H1 (cell line): ENCODE measurements at regions not wholly inside any gene's neighbourhood (a gene's known extent, or its start where the extent isn't known, plus 50 kb on each side); places are given as distances from the start of the nearest gene placed in this dataset.

Experiments used
- CTCF ChIA-PET: fragments of 300-600 bp; sonication (Branson Sonifier 250); formaldehyde crosslinking; loops from one replicate; lab custom pipeline; 2021; ENCODE audit not compliant: partially characterized antibody; lab: Charles Lee
- POLR2A ChIA-PET: fragments of 300-600 bp; sonication (Branson Sonifier 250); formaldehyde crosslinking; loops from one replicate; lab custom pipeline; 2021; ENCODE audit warnings: inconsistent platforms; ENCODE audit not compliant: partially characterized antibody; lab: Charles Lee
- DNase-seq, 2 experiments: peaks; one replicate each; pipeline versions ENCODE4 v3.0.0 to v3.0.0-alpha.2; 2010 to 2022; ENCODE audit warnings: low spot score in 2 of 2, low read depth in 1 of 2, mixed read lengths in 1 of 2
- FAIRE-seq: peaks from 2 replicates; lab custom pipeline; 2011; peaks lifted over from hg19 to GRCh38; lab: Jason Lieb, UNC
- H2AFZ ChIP-seq: 2 replicates; pipeline ENCODE4 v1.8.1; 2012; ENCODE audit warnings: low read length, inconsistent platforms
- H2AK5ac ChIP-seq: 2 replicates; pipeline ENCODE4 v1.6.1; 2013; ENCODE audit warnings: low read depth, low read length
- H2BK120ac ChIP-seq: replicated peaks from 2 replicates; pipeline ENCODE3; 2013; ENCODE audit warnings: low read depth, low read length, inconsistent platforms
- H2BK12ac ChIP-seq: 2 replicates; pipeline ENCODE4 v1.6.1; 2013; ENCODE audit warnings: low read depth, low read length
- H2BK15ac ChIP-seq: 2 replicates; pipeline ENCODE4 v1.6.1; 2013; ENCODE audit warnings: low read length
- H2BK20ac ChIP-seq: 2 replicates; pipeline ENCODE4 v1.6.1; 2013; ENCODE audit warnings: low read length
- H2BK5ac ChIP-seq: 2 replicates; pipeline ENCODE4 v1.6.1; 2013; ENCODE audit warnings: low read depth, low read length
- H3K14ac ChIP-seq: 2 replicates; pipeline ENCODE4 v1.6.1; 2013; ENCODE audit warnings: inconsistent platforms; ENCODE audit not compliant: insufficient read length
- H3K18ac ChIP-seq: 2 replicates; pipeline ENCODE4 v1.6.1; 2013; ENCODE audit warnings: low read length; ENCODE audit errors: extremely low read depth
- H3K23ac ChIP-seq: 2 replicates; pipeline ENCODE4 v1.6.1; 2013; ENCODE audit warnings: inconsistent platforms; ENCODE audit not compliant: insufficient read length
- H3K23me2 ChIP-seq: 2 replicates; pipeline ENCODE4 v1.6.1; 2013; ENCODE audit warnings: low read depth, low read length
- H3K27ac ChIP-seq: 2 replicates; pipeline ENCODE4 v1.6.1; 2011; ENCODE audit warnings: low read depth, low read length, inconsistent platforms
- H3K27me3 ChIP-seq, 4 experiments: replicated peaks in 1 of 4; 1 replicate in 1 of 4; 2 replicates in 3 of 4; pipeline versions ENCODE4 v1.6.1 to v1.8.1; 2011 to 2013; ENCODE audit warnings: low read length in 3 of 4, mild to moderate bottlenecking in 3 of 4, inconsistent platforms in 2 of 4, mixed read lengths in 2 of 4, moderate library complexity in 1 of 4; ENCODE audit not compliant: control insufficient read depth in 3 of 4, insufficient read depth in 3 of 4; ENCODE audit errors: extremely low read depth in 1 of 4
- H3K36me3 ChIP-seq, 4 experiments: 2 replicates each; pipeline versions ENCODE4 v1.6.1 to v1.8.1; 2011 to 2013; ENCODE audit warnings: mild to moderate bottlenecking in 4 of 4, low read length in 3 of 4, moderate library complexity in 2 of 4, control low read depth in 1 of 4, inconsistent platforms in 1 of 4; ENCODE audit not compliant: insufficient read depth in 4 of 4, control insufficient read depth in 2 of 4
- H3K4ac ChIP-seq: replicated peaks from 2 replicates; pipeline ENCODE3; 2013; ENCODE audit warnings: low read length, low read depth, mixed read lengths, inconsistent platforms; ENCODE audit not compliant: insufficient read length
- H3K4me1 ChIP-seq, 4 experiments: replicated peaks in 1 of 4; 1 replicate in 1 of 4; 2 replicates in 3 of 4; pipeline versions ENCODE4 v1.6.1 to v1.8.1; 2011 to 2013; ENCODE audit warnings: low read length in 3 of 4, inconsistent platforms in 2 of 4, mixed read lengths in 1 of 4; ENCODE audit not compliant: insufficient read depth in 4 of 4, control insufficient read depth in 3 of 4
- H3K4me2 ChIP-seq, 2 experiments: 2 replicates each; pipeline versions ENCODE4 v1.6.1 to v1.8.1; 2011 to 2013; ENCODE audit warnings: low read depth in 2 of 2, low read length in 2 of 2, control low read depth in 1 of 2, inconsistent platforms in 1 of 2, mild to moderate bottlenecking in 1 of 2; ENCODE audit not compliant: insufficient read depth in 1 of 2
- H3K4me3 ChIP-seq, 4 experiments: fragments of 200-600, 300-600 bp in 1 of 4; sonication (generic), shearing (Covaris generic), sonication (Bioruptor Twin) in 1 of 4; 2 replicates each; pipeline versions ENCODE4 v1.5.1 to v1.8.1; 2011 to 2016; ENCODE audit warnings: low read length in 4 of 4, low read depth in 3 of 4, control low read depth in 2 of 4, inconsistent platforms in 2 of 4, mild to moderate bottlenecking in 2 of 4, mixed read lengths in 1 of 4, moderate library complexity in 1 of 4; ENCODE audit not compliant: insufficient read depth in 2 of 4; ENCODE audit errors: extremely low read depth in 1 of 4
- H3K56ac ChIP-seq: replicated peaks from 2 replicates; pipeline ENCODE3; 2013; ENCODE audit warnings: low read depth, mild to moderate bottlenecking, mixed read lengths, low read length, inconsistent platforms; ENCODE audit not compliant: insufficient read length
- H3K79me1 ChIP-seq: 2 replicates; pipeline ENCODE4 v1.6.1; 2013; ENCODE audit warnings: low read depth, low read length, control low read depth
- H3K79me2 ChIP-seq, 2 experiments: 2 replicates each; pipeline versions ENCODE4 v1.6.1 to v1.8.1; 2012 to 2013; ENCODE audit warnings: low read length in 2 of 2, mild to moderate bottlenecking in 2 of 2, inconsistent platforms in 1 of 2; ENCODE audit not compliant: insufficient read depth in 2 of 2, control insufficient read depth in 1 of 2
- H3K9ac ChIP-seq, 4 experiments: replicated peaks in 1 of 4; 1 replicate in 1 of 4; 2 replicates in 3 of 4; pipeline versions ENCODE4 v1.6.1 to v1.8.1; 2011 to 2013; ENCODE audit warnings: low read depth in 3 of 4, low read length in 3 of 4, control low read depth in 2 of 4, mild to moderate bottlenecking in 2 of 4, moderate library complexity in 2 of 4, inconsistent platforms in 1 of 4; ENCODE audit errors: extremely low read depth in 1 of 4
- H3K9me3 ChIP-seq, 2 experiments: 2 replicates each; pipeline versions ENCODE4 v1.6.1 to v1.8.1; 2012 to 2013; ENCODE audit warnings: mild to moderate bottlenecking in 2 of 2, moderate library complexity in 2 of 2, control low read depth in 1 of 2, inconsistent platforms in 1 of 2, low read depth in 1 of 2, low read length in 1 of 2, mixed read lengths in 1 of 2; ENCODE audit not compliant: insufficient read depth in 2 of 2
- H4K20me1 ChIP-seq, 2 experiments: replicated peaks in 1 of 2; 2 replicates each; pipeline versions ENCODE3 to v1.8.1; 2011 to 2013; ENCODE audit warnings: inconsistent platforms in 2 of 2, low read length in 2 of 2, mild to moderate bottlenecking in 1 of 2; ENCODE audit not compliant: insufficient read depth in 2 of 2, control insufficient read depth in 1 of 2
- H4K5ac ChIP-seq: 2 replicates; pipeline ENCODE4 v1.6.1; 2013; ENCODE audit warnings: low read length, low read depth, mixed read lengths, inconsistent platforms; ENCODE audit not compliant: insufficient read length
- H4K8ac ChIP-seq: 2 replicates; pipeline ENCODE4 v1.8.0; 2013; ENCODE audit warnings: mild to moderate bottlenecking, moderate library complexity, low read length, inconsistent platforms; ENCODE audit not compliant: insufficient read depth; ENCODE audit errors: extremely low read depth
- H4K91ac ChIP-seq: replicated peaks from 2 replicates; pipeline ENCODE3; 2013; ENCODE audit warnings: low read length, mixed read lengths, inconsistent platforms; ENCODE audit not compliant: insufficient read length
- BRCA1 ChIP-seq: IDR thresholded peaks from 2 replicates; pipeline ENCODE4 v1.6.1; 2012; ENCODE audit warnings: low read depth, low read length, improper control_type of control experiment
- CBX5 ChIP-seq: fragments of 300-800, 300-1000 bp; sonication (generic); IDR thresholded peaks from 2 replicates; pipeline ENCODE4 v1.7.1; 2016; ENCODE audit warnings: antibody characterized with exemption, low read length, low read depth
- CEBPB ChIP-seq: IDR thresholded peaks from 2 replicates; pipeline ENCODE4 v1.6.1; 2012; ENCODE audit warnings: low read depth, low read length
- CHD2 ChIP-seq: IDR thresholded peaks from 2 replicates; pipeline ENCODE4 v1.6.1; 2012; ENCODE audit warnings: low read length, improper control_type of control experiment
- EP300 ChIP-seq, 2 experiments: IDR thresholded peaks; 1 replicate in 1 of 2; 2 replicates in 1 of 2; pipeline ENCODE4 v1.6.1; 2011 to 2012; ENCODE audit warnings: low read depth in 2 of 2, low read length in 2 of 2, mild to moderate bottlenecking in 2 of 2, borderline replicate concordance in 1 of 2, inconsistent platforms in 1 of 2, moderate library complexity in 1 of 2
- JUND ChIP-seq: IDR thresholded peaks from 2 replicates; pipeline ENCODE4 v1.6.1; 2011; ENCODE audit warnings: mild to moderate bottlenecking, improper control_type of control experiment, low read length
- KDM1A ChIP-seq: fragments of 200-600, 300-600 bp; sonication (generic); IDR thresholded peaks from 2 replicates; pipeline ENCODE4 v1.7.1; 2016; ENCODE audit warnings: mild to moderate bottlenecking, low read length, borderline replicate concordance
- RAD21 ChIP-seq, 2 experiments: IDR thresholded peaks in 1 of 2; conservative IDR thresholded peaks in 1 of 2; 2 replicates each; pipeline ENCODE4 v1.6.1; 2011; ENCODE audit warnings: low read depth in 2 of 2, low read length in 2 of 2, improper control_type of control experiment in 1 of 2, inconsistent platforms in 1 of 2, mild to moderate bottlenecking in 1 of 2, moderate library complexity in 1 of 2
- SP4 ChIP-seq: IDR thresholded peaks from 2 replicates; pipeline ENCODE4 v1.6.1; 2012; ENCODE audit warnings: low read length, inconsistent platforms
- YY1 ChIP-seq: IDR thresholded peaks from 2 replicates; pipeline ENCODE4 v1.6.1; 2011; ENCODE audit warnings: low read depth, mild to moderate bottlenecking, low read length
- TF ChIP-seq, protein P1 (sequence below), 3 experiments: IDR thresholded peaks; 1 replicate in 2 of 3; 2 replicates in 1 of 3; pipeline versions ENCODE4 v1.5.1 to v1.6.1; 2011; ENCODE audit warnings: low read length in 3 of 3, mild to moderate bottlenecking in 3 of 3, inconsistent platforms in 2 of 3, low read depth in 1 of 3, moderate library complexity in 1 of 3; ENCODE audit not compliant: insufficient read depth in 1 of 3; ENCODE audit errors: control extremely low read depth in 1 of 3
- TF ChIP-seq, protein P2 (sequence below): IDR thresholded peaks from 2 replicates; pipeline ENCODE4 v1.6.1; 2012; ENCODE audit warnings: inconsistent platforms

DNA sequence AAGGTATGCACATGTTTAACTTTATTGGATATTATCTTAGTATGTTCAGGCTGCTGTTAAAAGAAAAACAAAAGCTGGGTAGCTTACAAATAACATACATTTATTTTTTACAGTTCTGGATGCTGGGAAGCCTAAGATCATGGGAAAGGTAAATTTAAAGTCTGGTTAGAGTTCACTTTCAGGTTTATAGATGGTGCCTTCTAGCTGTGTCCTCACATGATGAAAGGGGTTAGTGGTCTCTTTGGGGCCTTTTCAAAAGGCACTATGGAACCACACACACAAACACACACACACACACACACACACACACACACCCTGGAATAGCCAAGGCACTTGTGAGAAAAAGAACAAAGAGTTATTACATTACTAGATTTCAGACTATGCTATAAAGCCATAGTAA, 805.8 kb upstream of the GJE1 start:
- H3K36me3 ChIP-seq, result no peaks in the 10 kb centered on the region
- no peak overlapping the region for H3K14ac ChIP-seq
- no peak overlapping the region for H4K91ac ChIP-seq
- no peak overlapping the region for H4K8ac ChIP-seq
- no peak overlapping the region for H4K5ac ChIP-seq
- no peaks in the 10 kb centered on the region for H3K4me1 ChIP-seq
- no peaks in the 10 kb centered on the region for H3K79me2 ChIP-seq
- no peak overlapping the region for H3K18ac ChIP-seq
- no peak overlapping the region for H3K27ac ChIP-seq
- no peaks in the 10 kb centered on the region for H3K9me3 ChIP-seq
- no peak overlapping the region for H2BK20ac ChIP-seq
- H4K20me1 ChIP-seq, result no peaks in the 10 kb centered on the region
- no peak overlapping the region for H2AFZ ChIP-seq
- no peak for DNase-seq
- POLR2A ChIA-PET, result interaction anchor here (1.3 kb wide), 1 partner anchor 13 kb away, joined by 5 read pairs; no protein-coding TSS in a partner anchor
- H3K27me3 ChIP-seq, result no peaks in the 10 kb centered on the region
- H2BK15ac ChIP-seq, result no peak overlapping the region
- no peak overlapping the region for H3K4ac ChIP-seq
- no peak overlapping the region for H3K9ac ChIP-seq
- no peak overlapping the region for H3K4me2 ChIP-seq
- FAIRE-seq, result no peak
- H3K23me2 ChIP-seq, result no peaks in the 10 kb centered on the region
- H3K79me1 ChIP-seq, result no peaks in the 10 kb centered on the region
- CTCF ChIA-PET, result interaction anchor here (1.1 kb wide), 1 partner anchor 26 kb away, joined by 3 read pairs; no protein-coding TSS in a partner anchor
- H3K4me3 ChIP-seq, result no peak overlapping the region
- H2AK5ac ChIP-seq, result no peak overlapping the region
- H2BK12ac ChIP-seq, result no peak overlapping the region
- H2BK5ac ChIP-seq, result no peak overlapping the region
- H3K56ac ChIP-seq, result no peak overlapping the region
- H2BK120ac ChIP-seq, result no peak overlapping the region
- no peak overlapping the region for H3K23ac ChIP-seq
- no peak for TF ChIP-seq CHD2
- TF ChIP-seq, protein P1, sequence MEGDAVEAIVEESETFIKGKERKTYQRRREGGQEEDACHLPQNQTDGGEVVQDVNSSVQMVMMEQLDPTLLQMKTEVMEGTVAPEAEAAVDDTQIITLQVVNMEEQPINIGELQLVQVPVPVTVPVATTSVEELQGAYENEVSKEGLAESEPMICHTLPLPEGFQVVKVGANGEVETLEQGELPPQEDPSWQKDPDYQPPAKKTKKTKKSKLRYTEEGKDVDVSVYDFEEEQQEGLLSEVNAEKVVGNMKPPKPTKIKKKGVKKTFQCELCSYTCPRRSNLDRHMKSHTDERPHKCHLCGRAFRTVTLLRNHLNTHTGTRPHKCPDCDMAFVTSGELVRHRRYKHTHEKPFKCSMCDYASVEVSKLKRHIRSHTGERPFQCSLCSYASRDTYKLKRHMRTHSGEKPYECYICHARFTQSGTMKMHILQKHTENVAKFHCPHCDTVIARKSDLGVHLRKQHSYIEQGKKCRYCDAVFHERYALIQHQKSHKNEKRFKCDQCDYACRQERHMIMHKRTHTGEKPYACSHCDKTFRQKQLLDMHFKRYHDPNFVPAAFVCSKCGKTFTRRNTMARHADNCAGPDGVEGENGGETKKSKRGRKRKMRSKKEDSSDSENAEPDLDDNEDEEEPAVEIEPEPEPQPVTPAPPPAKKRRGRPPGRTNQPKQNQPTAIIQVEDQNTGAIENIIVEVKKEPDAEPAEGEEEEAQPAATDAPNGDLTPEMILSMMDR (IDR thresholded peaks at IDR 0.05; ENCODE audit: control extremely low read depth in 1 of 3, insufficient read depth in 1 of 3, low read depth in 1 of 3, low read length in 3 of 3), result no peak
- TF ChIP-seq BRCA1, result no peak
- no peak for TF ChIP-seq YY1
- no peak for TF ChIP-seq EP300 (IDR thresholded peaks at IDR 0.05; ENCODE audit: borderline replicate concordance in 1 of 2, low read depth in 2 of 2, low read length in 2 of 2)
- TF ChIP-seq CBX5, result no peak
- TF ChIP-seq KDM1A, result no peak
- no peak for TF ChIP-seq SP4
- no peak for TF ChIP-seq JUND
- no peak for TF ChIP-seq CEBPB
- TF ChIP-seq, protein P2, sequence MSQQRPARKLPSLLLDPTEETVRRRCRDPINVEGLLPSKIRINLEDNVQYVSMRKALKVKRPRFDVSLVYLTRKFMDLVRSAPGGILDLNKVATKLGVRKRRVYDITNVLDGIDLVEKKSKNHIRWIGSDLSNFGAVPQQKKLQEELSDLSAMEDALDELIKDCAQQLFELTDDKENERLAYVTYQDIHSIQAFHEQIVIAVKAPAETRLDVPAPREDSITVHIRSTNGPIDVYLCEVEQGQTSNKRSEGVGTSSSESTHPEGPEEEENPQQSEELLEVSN, result no peak
- TF ChIP-seq RAD21 (IDR thresholded peaks at IDR 0.05 in 1 of 2, conservative IDR thresholded peaks at IDR 0.05 in 1 of 2; ENCODE audit: low read depth in 2 of 2, low read length in 2 of 2), result no peak
